ENCODE measurements at regions not wholly inside any gene's neighbourhood (a gene's known extent, or its start where the extent isn't known, plus 50 kb on each side); places are given as distances from the start of the nearest gene placed in this dataset.

DNA sequence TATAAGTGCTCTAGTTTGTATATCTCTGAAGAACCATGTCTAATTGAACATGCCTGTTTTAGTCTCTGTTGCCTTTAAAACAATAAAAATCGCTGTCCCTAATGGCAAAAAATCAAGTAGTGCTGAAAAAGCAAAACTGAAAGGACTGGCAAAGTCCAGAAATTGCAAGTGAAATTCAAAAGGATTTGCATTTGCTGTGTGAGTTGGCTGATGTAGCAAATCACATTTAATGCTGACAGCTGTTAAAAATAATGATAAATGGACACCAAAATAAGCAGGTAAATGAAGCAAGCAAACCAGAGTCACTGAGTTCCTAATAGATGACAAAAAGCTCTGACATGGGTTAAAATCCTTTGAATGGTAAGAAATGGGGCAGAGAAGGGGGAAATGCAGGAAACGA, 874.1 kb downstream of the GRM8 start:
- Mint-ChIP-seq H3K4me1 (no peaks in the 10 kb centered on the region), H3K27me3 (no peaks in the 10 kb centered on the region)

DNA sequence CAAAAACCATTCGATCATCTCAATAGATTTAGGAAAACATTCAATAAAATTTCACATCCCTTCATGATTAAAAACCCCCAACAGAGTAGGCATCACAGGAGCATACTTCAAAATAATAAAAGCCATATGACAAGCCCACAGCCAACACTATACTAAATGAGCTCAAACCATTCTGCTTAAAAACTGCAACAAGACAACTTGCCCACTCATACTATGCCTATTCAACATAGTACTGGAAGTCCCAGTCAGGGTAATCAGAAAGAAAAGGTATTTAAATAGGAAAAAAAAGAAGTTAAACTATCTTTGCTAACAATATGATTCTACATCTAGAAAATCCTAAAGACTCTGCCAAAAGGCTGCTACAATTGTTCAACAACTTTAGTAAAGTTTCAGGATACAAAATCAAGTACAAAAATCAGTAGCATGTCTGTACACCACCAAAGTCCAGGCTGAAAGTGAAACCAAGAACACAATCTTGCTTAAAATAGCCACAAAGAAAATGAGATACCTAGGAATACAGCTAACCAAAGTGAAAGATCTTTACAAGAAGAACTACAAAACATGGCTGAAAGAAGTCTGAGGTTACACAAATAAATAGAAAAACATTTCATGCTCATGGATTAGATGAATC, 882.6 kb downstream of the GRM8 start:
- H3K4me3 Mint-ChIP-seq = no peak overlapping the region
- no peak for DNase-seq (ENCODE audit: low spot score in 2 of 2)
- no peaks in the 10 kb centered on the region for H3K27me3 Mint-ChIP-seq

More for the DNA sequence above, 874.1 kb downstream of the GRM8 start:
- no peaks in the 10 kb centered on the region for H3K36me3 Mint-ChIP-seq
- H3K4me3 Mint-ChIP-seq = no peak overlapping the region
- ATAC-seq (ENCODE audit: low read depth) (no peak), DNase-seq (ENCODE audit: low spot score in 2 of 2) (no peak)
- H3K27ac Mint-ChIP-seq = no peak overlapping the region
- no peaks in the 10 kb centered on the region for H3K9me3 Mint-ChIP-seq

DNA sequence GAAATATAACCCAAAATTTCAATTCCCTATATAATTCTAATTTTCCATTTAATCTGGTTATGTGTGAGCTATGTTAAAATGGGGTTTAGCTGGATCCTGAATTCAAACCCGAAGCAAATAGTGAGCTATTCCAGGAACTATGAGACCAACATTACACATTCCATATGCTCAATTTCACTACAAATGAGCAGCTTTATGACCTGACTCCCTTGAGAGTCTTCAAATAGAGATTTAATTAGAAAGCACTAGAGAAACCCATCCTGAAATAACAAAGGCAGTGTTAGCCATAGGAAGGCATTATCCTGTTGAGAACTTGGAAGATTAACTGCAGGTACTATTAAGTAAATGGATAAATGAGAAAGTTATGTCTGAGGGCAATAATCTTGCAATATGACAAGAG, 890.0 kb downstream of the GRM8 start:
- H3K4me1 Mint-ChIP-seq = no peaks in the 10 kb centered on the region
- no peak overlapping the region for H3K27ac Mint-ChIP-seq
- ATAC-seq (ENCODE audit: low read depth) (no peak), DNase-seq (ENCODE audit: low spot score in 2 of 2) (no peak)
- H3K27me3 Mint-ChIP-seq = no peaks in the 10 kb centered on the region
- no peak overlapping the region for H3K4me3 Mint-ChIP-seq
- H3K36me3 Mint-ChIP-seq = no peaks in the 10 kb centered on the region
- peaks cover 1% of the 10 kb centered on the region for H3K9me3 Mint-ChIP-seq

More for the DNA sequence above, 882.6 kb downstream of the GRM8 start:
- no peak overlapping the region for H3K27ac Mint-ChIP-seq
- ATAC-seq (ENCODE audit: low read depth) = no peak
- H3K9me3 Mint-ChIP-seq = peaks cover 6% of the 10 kb centered on the region
- no peaks in the 10 kb centered on the region for H3K4me1 Mint-ChIP-seq
- H3K36me3 Mint-ChIP-seq = no peaks in the 10 kb centered on the region

DNA sequence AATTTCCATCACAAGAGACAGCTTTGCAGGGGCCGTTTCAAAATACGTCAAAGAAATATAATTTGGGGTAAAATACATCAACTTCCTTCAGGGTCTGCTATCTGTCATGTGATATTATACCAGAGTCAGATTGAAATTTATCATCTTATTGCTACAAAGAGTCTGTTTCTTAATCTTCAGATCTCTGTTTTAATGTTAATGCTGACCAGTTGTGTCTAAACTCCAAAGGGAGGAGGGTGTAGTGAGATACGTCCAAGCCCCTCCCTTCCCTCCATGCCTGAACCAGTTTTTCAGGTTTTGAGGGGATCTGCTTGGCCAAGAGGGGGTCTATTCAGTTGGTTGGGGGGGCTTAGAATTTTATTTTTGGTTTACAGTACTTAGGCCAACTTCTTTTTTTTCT, 891.6 kb downstream of the GRM8 start:
- Mint-ChIP-seq H3K4me1 (no peaks in the 10 kb centered on the region), H3K9me3 (peaks cover 3% of the 10 kb centered on the region), H3K36me3 (no peaks in the 10 kb centered on the region), H3K4me3 (no peak overlapping the region), H3K27me3 (no peaks in the 10 kb centered on the region), H3K27ac (no peak overlapping the region)
- no peak for DNase-seq (ENCODE audit: low spot score in 2 of 2)
- ATAC-seq (ENCODE audit: low read depth) = no peak

DNA sequence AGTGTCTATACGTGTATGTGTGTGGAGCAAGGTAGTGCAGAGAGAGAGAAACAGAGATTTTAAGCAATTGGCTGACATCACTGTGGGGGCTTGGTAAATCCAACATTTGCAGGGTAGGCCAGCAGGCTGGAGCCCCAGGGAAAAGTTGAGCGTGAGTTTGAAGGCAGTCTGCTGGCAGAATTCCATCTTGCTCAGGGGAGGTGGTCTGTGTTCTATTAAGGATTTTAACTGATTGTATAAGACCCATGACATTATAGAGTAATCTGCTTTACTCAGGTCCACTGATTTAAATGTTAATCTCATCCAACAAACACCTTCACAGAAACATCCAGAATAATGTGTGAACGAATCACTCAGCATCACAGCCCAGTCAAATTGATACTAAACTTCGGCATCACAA, 912.9 kb downstream of the GRM8 start:
- Mint-ChIP-seq H3K27ac (no peak overlapping the region), H3K36me3 (no peaks in the 10 kb centered on the region), H3K4me1 (no peaks in the 10 kb centered on the region), H3K4me3 (no peak overlapping the region), H3K27me3 (no peaks in the 10 kb centered on the region), H3K9me3 (no peaks in the 10 kb centered on the region)
- no peak for ATAC-seq (ENCODE audit: low read depth)
- no peak for DNase-seq (ENCODE audit: low spot score in 2 of 2)

DNA sequence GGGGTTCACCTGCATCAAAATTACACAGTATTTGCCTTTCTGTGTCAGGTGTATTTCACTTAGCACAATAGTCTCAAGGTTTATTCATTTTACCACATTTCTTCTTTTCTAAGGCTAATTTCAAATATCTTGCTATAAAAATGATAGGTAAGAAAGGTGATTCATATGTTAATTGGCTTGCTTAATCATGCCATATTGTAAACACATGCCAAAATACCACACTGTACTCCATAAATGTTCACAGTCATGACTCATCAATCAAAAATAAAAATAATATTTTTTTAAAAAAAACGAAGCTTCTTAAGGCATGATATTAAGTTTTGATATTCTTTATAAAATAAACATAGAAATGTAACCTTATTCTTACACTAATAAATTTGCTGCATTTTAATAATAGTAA, 947.1 kb downstream of the GRM8 start:
- peaks cover 3% of the 10 kb centered on the region for H3K9me3 Mint-ChIP-seq
- H3K27me3 Mint-ChIP-seq = no peaks in the 10 kb centered on the region
- no peaks in the 10 kb centered on the region for H3K36me3 Mint-ChIP-seq
- H3K4me1 Mint-ChIP-seq = no peaks in the 10 kb centered on the region
- H3K4me3 Mint-ChIP-seq = no peak overlapping the region
- no peak for DNase-seq (ENCODE audit: low spot score in 2 of 2)
- no peak for ATAC-seq (ENCODE audit: low read depth)
- H3K27ac Mint-ChIP-seq = no peak overlapping the region

DNA sequence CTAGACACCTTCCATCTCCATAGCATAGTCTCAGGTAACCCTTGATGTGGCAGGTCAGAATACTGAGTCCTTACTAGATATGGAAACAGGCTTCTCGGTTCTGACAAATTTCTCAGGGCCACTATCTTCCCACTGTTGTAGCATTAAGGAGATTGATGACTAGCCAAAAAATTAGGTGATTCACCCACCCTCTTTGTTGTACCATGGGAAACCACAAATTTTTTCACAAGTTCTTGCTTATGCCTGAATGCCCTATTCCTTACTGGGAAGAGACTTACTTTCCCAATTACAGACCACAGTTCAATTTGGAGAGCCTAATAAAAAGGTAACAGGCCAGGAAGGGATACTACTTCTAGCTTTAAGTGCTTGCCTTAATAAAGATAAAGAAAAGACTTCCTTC, 948.8 kb downstream of the GRM8 start:
- H3K27ac Mint-ChIP-seq = no peak overlapping the region
- ATAC-seq (ENCODE audit: low read depth) (no peak), DNase-seq (ENCODE audit: low spot score in 2 of 2) (no peak)
- no peak overlapping the region for H3K4me3 Mint-ChIP-seq
- H3K36me3 Mint-ChIP-seq = no peaks in the 10 kb centered on the region
- no peaks in the 10 kb centered on the region for H3K4me1 Mint-ChIP-seq
- H3K27me3 Mint-ChIP-seq = no peaks in the 10 kb centered on the region
- peaks cover 3% of the 10 kb centered on the region for H3K9me3 Mint-ChIP-seq

DNA sequence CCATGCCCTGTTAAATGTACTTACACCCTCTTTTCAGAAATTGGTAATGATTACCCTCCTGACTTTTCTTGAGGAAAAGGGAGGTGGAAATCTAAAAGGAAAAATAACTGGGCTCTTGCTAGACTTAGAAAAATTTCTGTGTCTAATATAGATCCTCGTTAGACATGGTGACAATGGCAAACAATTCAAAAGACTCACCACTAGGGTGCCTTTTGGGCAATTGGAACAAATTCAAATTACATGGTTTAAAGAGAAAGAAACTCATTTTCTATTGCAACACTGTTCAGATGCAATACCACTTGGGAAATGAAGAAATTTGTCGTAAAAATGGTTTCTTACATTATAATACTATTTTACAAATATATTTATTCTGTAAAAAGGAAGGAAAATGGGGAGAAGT, 950.1 kb downstream of the GRM8 start:
- Mint-ChIP-seq H3K27ac (no peak overlapping the region), H3K27me3 (no peaks in the 10 kb centered on the region), H3K9me3 (peaks cover 6% of the 10 kb centered on the region), H3K4me3 (no peak overlapping the region), H3K36me3 (no peaks in the 10 kb centered on the region), H3K4me1 (no peaks in the 10 kb centered on the region)
- DNase-seq (ENCODE audit: low spot score in 2 of 2) (no peak), ATAC-seq (ENCODE audit: low read depth) (no peak)

DNA sequence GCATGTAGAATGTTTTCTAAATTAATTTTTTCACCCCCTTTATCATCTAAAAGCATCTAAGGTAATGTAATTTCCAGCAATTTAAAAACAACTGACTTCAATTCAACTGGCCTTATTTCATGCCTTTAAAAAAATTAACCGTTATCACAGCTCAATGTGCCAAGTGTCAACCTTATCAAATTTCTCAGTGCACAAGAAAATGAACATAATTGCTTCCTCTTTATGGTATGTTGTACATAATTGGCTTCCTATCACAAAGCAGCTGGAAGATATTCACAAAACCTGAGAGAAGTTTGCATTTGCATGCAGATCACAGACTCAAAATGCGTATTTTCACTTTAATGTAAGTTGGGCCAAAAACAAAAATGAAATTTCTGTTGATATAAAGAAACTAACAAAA, 966.4 kb downstream of the GRM8 start:
- peaks cover 5% of the 10 kb centered on the region for H3K9me3 Mint-ChIP-seq

DNA sequence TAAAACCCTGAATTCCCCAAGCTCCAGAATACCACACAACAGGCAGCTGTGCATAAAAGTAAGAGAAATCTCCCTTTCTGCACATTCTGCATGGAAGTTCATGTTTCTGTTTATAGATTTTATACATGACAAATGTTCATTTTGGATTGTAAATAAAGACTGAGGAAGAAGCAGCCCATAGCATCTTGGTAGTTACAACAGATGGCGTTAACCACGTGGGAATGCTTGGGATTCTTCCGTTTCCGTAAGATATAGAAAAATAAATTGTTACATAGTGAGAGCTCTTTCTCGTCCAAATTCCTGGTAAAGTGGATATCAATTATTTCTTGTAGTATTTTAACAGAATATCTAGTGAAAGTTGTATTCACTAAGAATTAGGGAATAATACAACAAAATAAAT, 1016.5 kb downstream of the GRM8 start:
- Mint-ChIP-seq H3K27ac (no peak overlapping the region), H3K4me1 (no peaks in the 10 kb centered on the region), H3K4me3 (no peak overlapping the region), H3K9me3 (peaks cover 4% of the 10 kb centered on the region), H3K36me3 (no peaks in the 10 kb centered on the region), H3K27me3 (no peaks in the 10 kb centered on the region)
- DNase-seq (ENCODE audit: low spot score in 2 of 2) = no peak
- no peak for ATAC-seq (ENCODE audit: low read depth)

More for the DNA sequence above, 966.4 kb downstream of the GRM8 start:
- DNase-seq (ENCODE audit: low spot score in 2 of 2) (no peak), ATAC-seq (ENCODE audit: low read depth) (no peak)
- H3K4me3 Mint-ChIP-seq = no peak overlapping the region
- H3K36me3 Mint-ChIP-seq = no peaks in the 10 kb centered on the region
- H3K4me1 Mint-ChIP-seq = no peaks in the 10 kb centered on the region
- no peak overlapping the region for H3K27ac Mint-ChIP-seq
- no peaks in the 10 kb centered on the region for H3K27me3 Mint-ChIP-seq

DNA sequence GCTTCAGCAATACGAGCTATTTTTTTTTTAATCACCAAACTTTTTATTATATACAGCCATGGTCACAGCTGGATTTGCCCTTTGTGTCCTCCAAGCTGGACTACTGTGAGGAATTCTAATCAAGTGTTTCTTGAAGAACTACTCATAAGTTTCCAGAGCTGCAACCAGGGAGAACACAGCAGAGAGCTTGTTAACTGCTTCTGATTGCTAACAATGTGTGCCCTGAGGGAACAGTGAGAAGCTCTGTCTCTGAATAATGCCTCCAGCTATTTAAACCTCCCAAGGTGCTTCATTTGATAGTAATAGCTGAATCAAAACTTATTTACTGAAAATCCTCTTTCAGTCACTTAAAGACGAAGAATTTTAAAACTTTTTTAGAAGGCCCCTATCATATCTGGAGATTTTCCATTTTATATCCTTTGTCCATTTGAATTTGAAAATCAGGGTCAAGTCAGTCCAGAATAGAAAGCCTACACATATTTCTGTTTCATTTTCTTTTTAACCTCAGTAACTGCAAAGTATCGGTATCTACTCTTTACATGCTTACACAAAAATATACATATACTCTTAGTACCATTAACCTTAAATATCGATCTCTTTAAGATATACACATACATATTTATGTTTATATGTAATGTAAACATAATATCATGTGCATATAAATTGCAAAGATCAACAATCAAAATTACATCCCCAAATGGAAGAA, 1024.2 kb downstream of the GRM8 start:
- Mint-ChIP-seq H3K4me1 (no peaks in the 10 kb centered on the region), H3K4me3 (no peak overlapping the region), H3K36me3 (no peaks in the 10 kb centered on the region), H3K9me3 (peaks cover 3% of the 10 kb centered on the region), H3K27me3 (no peaks in the 10 kb centered on the region), H3K27ac (no peak overlapping the region)
- ATAC-seq (ENCODE audit: low read depth) (no peak), DNase-seq (ENCODE audit: low spot score in 2 of 2) (no peak)

DNA sequence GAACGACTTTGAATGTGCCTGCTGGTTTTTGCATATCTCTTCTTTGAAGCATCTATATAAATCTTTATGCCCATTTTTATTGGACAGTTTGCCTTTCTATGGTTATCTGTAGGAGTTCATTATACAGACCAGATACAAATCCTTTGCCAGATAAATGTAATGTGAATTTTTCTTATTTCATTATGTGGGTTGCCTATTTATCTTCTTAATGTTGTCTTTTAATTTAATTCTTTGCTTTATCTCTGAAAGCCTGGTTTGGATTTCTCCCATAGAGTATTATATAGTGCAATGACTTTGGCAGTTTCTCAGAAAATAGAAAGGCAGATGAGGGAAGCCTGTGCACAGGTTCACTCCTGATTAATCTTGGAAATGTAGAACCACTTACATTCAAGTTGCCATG, 1025.1 kb downstream of the GRM8 start:
- H3K9me3 Mint-ChIP-seq = peaks cover 1% of the 10 kb centered on the region
- no peaks in the 10 kb centered on the region for H3K36me3 Mint-ChIP-seq
- no peaks in the 10 kb centered on the region for H3K27me3 Mint-ChIP-seq
- no peaks in the 10 kb centered on the region for H3K4me1 Mint-ChIP-seq
- no peak overlapping the region for H3K27ac Mint-ChIP-seq
- no peak overlapping the region for H3K4me3 Mint-ChIP-seq
- DNase-seq (ENCODE audit: low spot score in 2 of 2) (no peak), ATAC-seq (ENCODE audit: low read depth) (no peak)

DNA sequence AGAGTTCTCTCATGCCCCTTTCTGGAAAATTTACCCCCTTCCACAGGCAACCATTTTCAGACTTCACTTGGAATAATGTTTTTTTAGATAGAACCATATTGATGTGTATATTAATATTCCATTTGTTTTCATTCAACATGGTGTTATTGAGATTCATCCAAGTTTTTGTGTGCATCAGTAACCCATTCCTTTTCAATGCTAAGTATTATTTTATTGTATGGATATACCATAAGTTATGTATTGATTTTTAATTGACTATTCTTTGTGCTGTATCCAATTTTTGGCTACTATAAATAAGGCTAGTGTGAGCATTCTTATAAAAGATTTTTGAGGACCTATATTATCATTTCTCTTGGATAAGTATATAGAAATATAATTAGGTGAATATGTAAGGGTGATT, 1025.7 kb downstream of the GRM8 start:
- no peak overlapping the region for H3K27ac Mint-ChIP-seq
- H3K27me3 Mint-ChIP-seq = no peaks in the 10 kb centered on the region
- no peaks in the 10 kb centered on the region for H3K36me3 Mint-ChIP-seq
- DNase-seq (ENCODE audit: low spot score in 2 of 2) (no peak), ATAC-seq (ENCODE audit: low read depth) (no peak)
- H3K9me3 Mint-ChIP-seq = peaks cover 1% of the 10 kb centered on the region
- no peaks in the 10 kb centered on the region for H3K4me1 Mint-ChIP-seq
- no peak overlapping the region for H3K4me3 Mint-ChIP-seq

DNA sequence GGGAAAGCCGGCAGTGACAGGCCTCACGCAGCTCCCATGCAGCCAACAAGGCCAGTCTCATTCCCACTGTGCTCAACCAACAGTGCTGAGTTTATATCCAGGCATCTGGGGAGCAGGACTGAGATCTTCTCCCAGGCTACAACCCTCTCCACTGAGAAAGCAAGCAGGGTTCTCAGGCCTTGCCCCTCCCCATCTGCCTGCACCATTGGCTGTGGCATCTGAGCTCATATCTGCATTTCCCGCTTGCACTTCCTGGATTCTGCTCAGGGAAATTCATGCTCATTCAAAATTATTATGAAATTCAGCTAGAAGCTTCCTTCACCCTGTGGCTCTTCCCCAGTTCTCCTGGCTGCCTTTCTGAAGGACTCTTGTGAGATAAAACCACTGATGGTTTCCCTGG, 1029.0 kb downstream of the GRM8 start:
- ATAC-seq (ENCODE audit: low read depth) (no peak), DNase-seq (ENCODE audit: low spot score in 2 of 2) (no peak)
- Mint-ChIP-seq H3K4me1 (no peaks in the 10 kb centered on the region), H3K36me3 (peaks cover 2% of the 10 kb centered on the region), H3K27ac (no peak overlapping the region), H3K9me3 (peaks cover 4% of the 10 kb centered on the region), H3K4me3 (no peak overlapping the region), H3K27me3 (no peaks in the 10 kb centered on the region)

DNA sequence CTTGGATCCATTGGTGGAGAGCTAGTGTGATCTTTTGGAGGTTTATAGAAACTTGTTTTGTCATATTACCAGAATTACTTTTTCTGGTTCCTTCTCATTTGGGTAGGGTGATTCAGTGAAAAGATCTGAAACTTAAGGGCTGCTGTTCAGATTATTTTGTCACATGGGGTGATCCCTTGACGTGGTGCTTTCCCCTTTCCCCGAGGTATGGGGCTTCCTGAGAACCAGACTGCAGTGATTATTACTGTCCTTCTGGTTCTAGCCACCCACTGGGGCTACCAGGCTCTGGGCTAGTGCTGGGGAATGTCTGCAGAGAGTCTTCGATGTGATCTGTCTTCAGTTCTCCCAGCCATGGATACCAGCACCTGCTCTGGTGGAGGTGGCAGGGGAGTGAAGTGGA, 1030.0 kb downstream of the GRM8 start:
- Mint-ChIP-seq H3K27ac (no peak overlapping the region), H3K4me3 (no peak overlapping the region), H3K4me1 (no peaks in the 10 kb centered on the region), H3K9me3 (peaks cover 4% of the 10 kb centered on the region), H3K36me3 (peaks cover 2% of the 10 kb centered on the region), H3K27me3 (no peaks in the 10 kb centered on the region)
- DNase-seq (ENCODE audit: low spot score in 2 of 2) (no peak), ATAC-seq (ENCODE audit: low read depth) (no peak)

All from memory B cell (primary cell).